ENCODE measurements at regions not wholly inside any gene's neighbourhood (a gene's known extent, or its start where the extent isn't known, plus 50 kb on each side); places are given as distances from the start of the nearest gene placed in this dataset.
"Not testable (repeated sequence)": the region's sequence is repeated elsewhere in the genome, so short reads cannot be mapped to it uniquely, and the experiment has no call there.

GRCh38 chr4:116539744-116540143 is 545.6 kb downstream of the TRAM1L1 start:
- no peak for DNase-seq (ENCODE audit: low spot score)

GRCh38 chr4:116537828-116538227 is 547.5 kb downstream of the TRAM1L1 start:
- DNase-seq (ENCODE audit: low spot score), result no peak

- not testable (repeated sequence) for DNase-seq (ENCODE audit: low spot score)
Observed at GRCh38 chr4:116536024-116536423, 549.4 kb downstream of the TRAM1L1 start.

- no peak for DNase-seq (ENCODE audit: low spot score)
Observed at GRCh38 chr4:116531870-116532269, 553.5 kb downstream of the TRAM1L1 start.

- DNase-seq (ENCODE audit: low spot score), result no peak
Observed at GRCh38 chr4:116531026-116531425, 554.4 kb downstream of the TRAM1L1 start.

- DNase-seq (ENCODE audit: low spot score), result no peak
Observed at GRCh38 chr4:116530048-116530447, 555.3 kb downstream of the TRAM1L1 start.

- no peak for DNase-seq (ENCODE audit: low spot score)
Observed at GRCh38 chr4:116529129-116529528, 556.2 kb downstream of the TRAM1L1 start.

GRCh38 chr4:116522922-116523321 is 562.5 kb downstream of the TRAM1L1 start:
- no peak for DNase-seq (ENCODE audit: low spot score)

- no peak for DNase-seq (ENCODE audit: low spot score)
Observed at GRCh38 chr4:116520886-116521285, 564.5 kb downstream of the TRAM1L1 start.

GRCh38 chr4:116516711-116517110 is 568.7 kb downstream of the TRAM1L1 start:
- DNase-seq (ENCODE audit: low spot score), result no peak

- DNase-seq (ENCODE audit: low spot score), result no peak
Observed at GRCh38 chr4:116515959-116516358, 569.4 kb downstream of the TRAM1L1 start.

GRCh38 chr4:116512552-116512951 is 572.8 kb downstream of the TRAM1L1 start:
- no peak for DNase-seq (ENCODE audit: low spot score)

- no peak for DNase-seq (ENCODE audit: low spot score)
Observed at GRCh38 chr4:116501954-116502353, 583.4 kb downstream of the TRAM1L1 start.

GRCh38 chr4:116500225-116500624 is 585.2 kb downstream of the TRAM1L1 start:
- no peak for DNase-seq (ENCODE audit: low spot score)

- DNase-seq (ENCODE audit: low spot score), result no peak
Observed at GRCh38 chr4:116489739-116490138, 595.6 kb downstream of the TRAM1L1 start.

- DNase-seq (ENCODE audit: low spot score), result no peak
Observed at GRCh38 chr4:116486401-116486800, 599.0 kb downstream of the TRAM1L1 start.

GRCh38 chr4:116480546-116480945 is 604.8 kb downstream of the TRAM1L1 start:
- no peak for DNase-seq (ENCODE audit: low spot score)

GRCh38 chr4:116478343-116478742 is 607.0 kb downstream of the TRAM1L1 start:
- no peak for DNase-seq (ENCODE audit: low spot score)

- DNase-seq (ENCODE audit: low spot score), result no peak
Observed at GRCh38 chr4:116469582-116469981, 615.8 kb downstream of the TRAM1L1 start.

GRCh38 chr4:116453127-116453526 is 632.2 kb downstream of the TRAM1L1 start:
- no peak for DNase-seq (ENCODE audit: low spot score)

GRCh38 chr4:116449764-116450163 is 635.6 kb downstream of the TRAM1L1 start:
- no peak for DNase-seq (ENCODE audit: low spot score)

GRCh38 chr4:116444117-116444516 is 641.3 kb downstream of the TRAM1L1 start:
- no peak for DNase-seq (ENCODE audit: low spot score)

GRCh38 chr4:116438981-116439729 is 646.2 kb downstream of the TRAM1L1 start:
- DNase-seq (ENCODE audit: low spot score), result no peak

- no peak for DNase-seq (ENCODE audit: low spot score)
Observed at GRCh38 chr4:116438417-116438816, 647.0 kb downstream of the TRAM1L1 start.

Data from HuH-7 (cell line).